Skeletal muscle satellite cell (primary cell): ENCODE measurements at regions not wholly inside any gene's neighbourhood (a gene's known extent, or its start where the extent isn't known, plus 50 kb on each side); places are given as distances from the start of the nearest gene placed in this dataset.

Experiments used
- H3K27me3 ChIP-seq: 2 replicates; pipeline ENCODE4 v1.7.0; 2013; ENCODE audit warnings: low read length; ENCODE audit not compliant: control insufficient read depth, insufficient read depth
- H3K36me3 ChIP-seq: 2 replicates; pipeline ENCODE4 v1.7.0; 2013; ENCODE audit warnings: mild to moderate bottlenecking, control low read depth, low read length; ENCODE audit not compliant: insufficient read depth
- H3K4me1 ChIP-seq: 2 replicates; pipeline ENCODE4 v1.7.0; 2013; ENCODE audit warnings: low read length; ENCODE audit not compliant: control insufficient read depth, insufficient read depth
- H3K4me2 ChIP-seq: 2 replicates; pipeline ENCODE4 v1.7.0; 2013; ENCODE audit warnings: mild to moderate bottlenecking, low read length
- H3K4me3 ChIP-seq: 2 replicates; pipeline ENCODE4 v1.7.0; 2013; ENCODE audit warnings: low read length
- H3K9ac ChIP-seq: 2 replicates; pipeline ENCODE4 v1.7.0; 2013; ENCODE audit warnings: mild to moderate bottlenecking, low read depth, low read length, moderate library complexity
- H3K9me3 ChIP-seq: replicated peaks from 2 replicates; pipeline ENCODE4 v1.7.0; 2013; ENCODE audit warnings: mild to moderate bottlenecking, control low read depth, low read length

DNA sequence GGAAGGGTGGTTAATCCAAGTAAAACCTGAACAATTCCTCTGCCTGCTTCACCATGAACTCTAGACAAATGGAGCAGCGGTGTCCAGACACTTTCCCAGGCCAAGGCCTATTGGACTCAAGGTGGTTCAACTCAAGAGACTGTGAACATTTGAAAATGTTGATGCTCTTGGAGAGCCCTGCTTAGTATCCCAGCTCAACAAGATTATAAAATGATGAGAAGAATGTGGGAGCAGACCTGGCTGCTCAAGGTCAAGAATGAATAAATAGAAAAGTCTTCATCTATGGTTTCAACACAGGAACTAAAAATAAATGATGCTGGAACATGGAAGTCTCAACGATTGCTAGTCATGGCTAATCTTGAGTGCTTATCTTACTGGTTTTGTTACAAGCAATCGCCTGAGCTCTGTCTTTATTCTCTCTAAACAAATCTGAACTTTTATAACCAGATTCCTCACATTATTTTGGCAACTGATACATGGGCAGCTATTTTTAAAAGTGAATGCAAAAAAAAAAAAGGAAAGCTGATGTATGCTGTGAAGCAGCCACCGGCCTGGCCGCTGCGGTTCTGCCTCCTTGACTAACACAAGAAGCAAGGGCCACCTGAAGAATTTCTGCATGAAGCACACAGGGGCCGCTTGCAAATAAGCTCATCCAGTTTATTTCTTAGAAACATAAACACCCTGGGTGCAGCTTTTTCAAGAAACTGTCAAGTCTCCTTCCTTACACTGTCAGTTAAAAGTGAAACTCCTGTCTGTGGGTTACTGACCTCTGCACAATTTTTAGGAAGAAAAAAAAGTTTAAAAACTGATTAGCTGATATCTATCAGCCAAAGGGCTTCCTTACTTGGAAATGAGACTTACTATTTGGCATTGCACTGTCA, 120.1 kb upstream of the ARHGEF3 start:
- H3K9ac ChIP-seq: no peak overlapping the region
- H3K36me3 ChIP-seq: no peaks in the 10 kb centered on the region
- no peaks in the 10 kb centered on the region for H3K27me3 ChIP-seq
- H3K4me1 ChIP-seq: peaks cover 9% of the 10 kb centered on the region
- no peak overlapping the region for H3K4me3 ChIP-seq
- H3K4me2 ChIP-seq: peak overlapping the region; percentile 52
- no peaks in the 10 kb centered on the region for H3K9me3 ChIP-seq

DNA sequence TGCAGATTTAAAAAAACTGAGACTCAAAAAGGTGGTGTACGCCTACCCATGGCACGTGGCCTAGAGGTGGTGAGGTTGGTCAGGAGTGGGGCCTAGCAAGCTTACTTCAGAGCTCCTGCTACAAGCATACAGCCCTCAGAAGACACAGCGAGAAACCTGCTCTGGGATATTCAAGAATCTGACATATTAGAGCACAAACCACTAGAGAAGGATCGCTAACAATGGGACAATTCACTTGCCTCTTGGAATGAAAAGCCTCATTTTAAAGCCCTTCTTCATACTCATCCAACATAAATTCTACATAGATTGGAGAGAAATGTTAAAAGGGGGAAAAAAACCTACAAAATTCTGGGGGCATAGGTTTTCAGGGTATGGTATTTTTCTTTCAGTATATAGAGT, 118.0 kb upstream of the ARHGEF3 start:
- H3K4me1 ChIP-seq: peaks cover 6% of the 10 kb centered on the region
- H3K9ac ChIP-seq: no peak overlapping the region
- no peaks in the 10 kb centered on the region for H3K9me3 ChIP-seq
- no peaks in the 10 kb centered on the region for H3K27me3 ChIP-seq
- no peaks in the 10 kb centered on the region for H3K36me3 ChIP-seq
- no peak overlapping the region for H3K4me3 ChIP-seq
- H3K4me2 ChIP-seq: no peak overlapping the region

DNA sequence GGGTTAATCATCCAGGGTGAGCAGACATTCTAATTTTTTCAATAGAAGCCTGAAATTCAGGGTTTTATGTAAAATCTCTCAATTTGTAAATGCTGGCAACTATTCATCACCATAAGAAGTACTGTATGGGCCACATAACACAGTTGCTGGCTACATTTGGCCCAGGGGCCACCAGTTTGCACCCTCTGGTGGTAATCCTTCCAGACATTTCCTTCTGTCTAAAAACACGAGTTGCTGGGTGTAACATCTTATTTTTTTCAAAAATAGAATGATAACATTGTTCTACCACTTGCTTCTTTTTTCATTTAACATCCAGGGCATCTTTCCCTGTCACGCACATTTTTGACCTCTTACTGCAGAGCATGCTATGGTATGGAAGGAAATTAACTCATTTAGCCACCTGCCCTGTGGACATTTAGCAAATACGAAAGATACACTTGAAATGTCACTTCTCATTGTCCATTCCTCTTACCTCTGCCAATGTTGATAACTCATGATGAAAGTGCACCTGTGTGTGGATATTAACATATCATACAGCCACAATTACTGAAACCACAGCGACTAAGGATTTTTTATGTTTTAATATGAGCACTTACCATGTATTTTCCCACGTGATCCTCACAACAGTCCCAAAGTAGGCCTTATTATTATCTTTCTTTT, 117.5 kb upstream of the ARHGEF3 start:
- Histone ChIP-seq H3K4me3 (no peak overlapping the region), H3K4me2 (no peak overlapping the region), H3K9me3 (no peaks in the 10 kb centered on the region), H3K9ac (no peak overlapping the region), H3K36me3 (no peaks in the 10 kb centered on the region), H3K27me3 (no peaks in the 10 kb centered on the region), H3K4me1 (peaks cover 6% of the 10 kb centered on the region)

DNA sequence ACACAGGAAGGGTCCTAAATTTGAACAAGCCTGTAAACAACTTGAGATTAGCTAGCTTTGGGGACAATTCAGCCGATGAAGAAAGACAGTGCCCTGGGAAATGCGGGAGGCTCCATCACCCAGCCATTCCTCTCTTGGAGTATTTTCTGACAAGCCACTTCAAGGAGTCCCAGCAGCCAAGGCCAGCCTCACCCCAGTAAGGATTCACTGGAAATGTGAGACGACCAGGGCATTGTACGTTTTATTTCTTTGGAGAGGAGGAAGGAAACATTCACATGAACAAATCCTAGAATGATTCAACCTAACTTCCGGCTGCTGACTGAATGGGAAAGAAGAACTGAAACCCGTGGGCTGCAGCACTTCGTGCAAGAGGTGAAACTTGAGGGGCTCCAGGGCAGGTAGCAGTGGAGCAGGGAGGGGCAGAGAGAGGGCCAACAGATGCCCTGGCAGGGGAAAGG, 116.4 kb upstream of the ARHGEF3 start:
- Histone ChIP-seq H3K9me3 (no peaks in the 10 kb centered on the region), H3K4me2 (peak overlapping the region; percentile 38), H3K9ac (no peak overlapping the region), H3K4me3 (no peak overlapping the region), H3K4me1 (no peaks in the 10 kb centered on the region), H3K36me3 (no peaks in the 10 kb centered on the region), H3K27me3 (no peaks in the 10 kb centered on the region)

DNA sequence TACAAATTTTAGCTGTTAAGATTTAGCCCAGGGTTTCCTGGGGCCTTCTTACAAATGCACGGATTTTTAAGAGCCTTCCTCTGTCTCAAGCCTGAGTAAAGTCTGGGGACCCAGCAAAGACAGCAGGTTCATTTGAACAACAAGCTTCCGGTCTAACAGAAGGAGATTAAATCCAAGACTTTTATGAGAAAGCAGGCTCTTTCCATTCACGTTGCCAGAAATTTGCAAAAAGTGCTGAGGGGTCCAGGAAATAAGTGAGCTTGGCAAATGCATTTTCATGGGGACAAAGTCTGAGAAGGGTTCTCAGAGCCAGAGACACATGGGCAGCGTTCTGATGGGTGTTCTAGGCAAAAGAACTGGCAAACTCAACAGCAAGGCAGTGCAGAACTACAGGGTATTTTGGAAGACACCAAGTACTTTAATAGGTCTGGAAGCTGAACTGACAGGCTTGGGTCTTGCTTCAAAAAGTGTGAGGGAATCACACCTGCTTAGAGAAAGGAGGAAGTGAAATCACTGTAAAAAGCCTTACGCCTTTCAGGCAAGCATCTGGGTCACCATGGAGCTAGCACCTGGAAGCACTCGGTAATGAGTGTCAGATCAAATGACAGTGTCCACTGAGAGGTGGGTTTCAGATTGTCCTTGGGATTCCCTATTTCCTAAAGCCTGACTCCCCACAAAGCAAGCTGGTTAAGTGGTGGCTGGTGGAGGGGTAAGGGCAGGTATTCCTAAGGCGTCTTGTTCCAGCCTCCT, 115.8 kb upstream of the ARHGEF3 start:
- Histone ChIP-seq H3K27me3 (no peaks in the 10 kb centered on the region), H3K4me3 (no peak overlapping the region), H3K4me2 (peak overlapping the region; percentile 4), H3K4me1 (no peaks in the 10 kb centered on the region), H3K36me3 (no peaks in the 10 kb centered on the region), H3K9me3 (no peaks in the 10 kb centered on the region), H3K9ac (no peak overlapping the region)

DNA sequence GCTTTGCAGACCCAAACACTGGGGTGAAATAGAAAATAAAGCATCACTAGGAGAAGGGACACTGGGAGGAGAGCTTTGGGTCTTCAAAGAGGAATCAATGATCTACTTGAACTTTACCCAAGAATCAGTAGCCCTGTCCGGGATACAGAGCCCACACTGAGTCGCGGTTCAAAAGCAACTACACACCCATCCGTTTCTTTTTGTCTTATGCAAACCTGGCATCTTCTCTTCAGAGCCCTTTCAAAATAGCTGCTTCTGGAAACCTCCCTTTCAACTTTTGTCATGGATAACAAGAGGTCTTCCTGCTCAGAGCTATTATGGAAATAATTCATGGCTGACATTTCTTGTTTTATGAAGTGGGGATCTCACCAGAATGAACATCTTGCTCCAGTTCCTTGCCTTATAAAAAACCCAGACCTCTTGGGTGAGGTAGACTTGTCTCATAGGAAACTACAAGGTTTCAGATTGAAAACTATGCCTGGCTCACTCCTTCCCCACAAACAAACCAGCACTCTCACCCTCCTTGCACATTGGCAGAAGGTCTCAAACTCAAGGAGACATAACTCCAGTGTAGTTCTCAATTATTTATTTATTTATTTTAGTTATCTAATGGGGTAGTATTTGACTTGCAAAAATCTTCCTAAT, 115.1 kb upstream of the ARHGEF3 start:
- Histone ChIP-seq H3K36me3 (no peaks in the 10 kb centered on the region), H3K9ac (no peak overlapping the region), H3K9me3 (no peaks in the 10 kb centered on the region), H3K4me3 (no peak overlapping the region), H3K27me3 (no peaks in the 10 kb centered on the region), H3K4me2 (no peak overlapping the region), H3K4me1 (no peaks in the 10 kb centered on the region)

DNA sequence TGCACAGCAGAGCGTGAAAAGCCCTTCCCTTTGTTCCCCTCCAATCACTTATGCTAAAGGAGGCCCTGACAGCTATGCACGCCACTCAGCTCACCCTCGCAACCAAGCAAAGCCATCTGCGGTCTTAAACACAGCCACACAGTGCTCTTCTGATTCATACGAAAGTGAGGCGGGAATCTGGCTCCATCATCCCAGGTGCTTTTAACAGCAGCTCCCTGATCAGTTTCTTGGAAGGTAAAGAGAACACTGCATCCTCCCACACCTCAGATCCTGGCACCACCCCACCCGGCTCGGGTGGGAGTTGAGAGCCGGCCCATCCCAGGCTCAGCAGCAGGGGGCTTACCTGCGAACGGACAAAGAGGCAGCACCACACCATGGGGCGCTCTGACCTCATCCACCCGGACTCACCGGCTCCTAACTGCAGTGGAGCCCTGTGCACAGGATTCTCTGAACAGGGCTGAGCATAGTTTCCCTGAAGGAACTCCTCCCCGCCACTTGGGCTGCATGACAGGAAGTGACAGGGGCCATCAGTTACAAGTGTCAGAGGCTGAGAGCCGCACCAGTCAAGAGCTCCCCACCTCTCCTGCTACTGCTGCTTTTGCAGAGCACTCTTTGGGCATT, 114.3 kb upstream of the ARHGEF3 start:
- no peak overlapping the region for H3K9ac ChIP-seq
- H3K4me1 ChIP-seq: no peaks in the 10 kb centered on the region
- no peaks in the 10 kb centered on the region for H3K36me3 ChIP-seq
- no peak overlapping the region for H3K4me2 ChIP-seq
- H3K9me3 ChIP-seq: no peaks in the 10 kb centered on the region
- no peaks in the 10 kb centered on the region for H3K27me3 ChIP-seq
- H3K4me3 ChIP-seq: no peak overlapping the region

DNA sequence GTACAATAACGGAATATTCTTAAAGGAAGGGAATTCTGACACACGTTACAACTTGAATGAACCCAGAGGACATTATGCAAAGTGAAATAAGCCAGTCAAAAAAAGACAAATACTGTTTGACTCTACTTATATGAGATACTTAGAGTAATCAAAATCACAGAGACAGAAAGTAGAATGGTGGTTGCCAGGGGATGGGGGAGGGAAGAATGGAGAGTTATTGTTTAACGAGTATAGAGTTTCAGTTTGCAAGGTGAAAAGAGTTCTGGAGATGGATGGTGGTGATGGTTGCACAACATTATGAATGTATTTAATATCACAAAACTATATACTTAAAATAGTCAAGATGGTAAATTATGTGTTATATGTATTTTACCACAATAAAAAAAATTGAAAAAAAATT, 112.9 kb upstream of the ARHGEF3 start:
- no peaks in the 10 kb centered on the region for H3K27me3 ChIP-seq
- no peak overlapping the region for H3K4me2 ChIP-seq
- H3K4me1 ChIP-seq: no peaks in the 10 kb centered on the region
- no peak overlapping the region for H3K9ac ChIP-seq
- no peaks in the 10 kb centered on the region for H3K36me3 ChIP-seq
- H3K4me3 ChIP-seq: no peak overlapping the region
- H3K9me3 ChIP-seq: no peaks in the 10 kb centered on the region

DNA sequence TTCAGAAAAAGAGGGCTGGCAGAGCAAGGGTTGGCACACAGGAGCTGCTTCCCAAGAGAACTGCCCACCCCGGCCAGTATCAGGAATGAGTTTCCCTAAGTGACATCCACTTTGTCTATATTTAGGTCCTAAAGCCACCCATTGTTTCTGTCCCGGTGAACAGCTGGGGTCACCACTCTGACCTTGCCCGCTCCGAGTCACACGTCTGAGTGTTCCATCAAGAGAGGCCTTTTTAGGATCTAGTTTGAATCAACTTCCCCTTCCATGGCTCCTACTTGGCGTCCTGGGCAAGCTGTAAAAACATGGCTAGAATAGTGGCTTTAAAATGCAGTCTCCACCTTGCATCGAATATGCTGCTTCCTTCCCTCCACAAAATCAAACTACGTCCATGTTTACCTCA, 109.6 kb upstream of the ARHGEF3 start:
- Histone ChIP-seq H3K36me3 (no peaks in the 10 kb centered on the region), H3K9me3 (no peaks in the 10 kb centered on the region), H3K4me1 (no peaks in the 10 kb centered on the region), H3K4me3 (no peak overlapping the region), H3K9ac (no peak overlapping the region), H3K27me3 (no peaks in the 10 kb centered on the region), H3K4me2 (no peak overlapping the region)

DNA sequence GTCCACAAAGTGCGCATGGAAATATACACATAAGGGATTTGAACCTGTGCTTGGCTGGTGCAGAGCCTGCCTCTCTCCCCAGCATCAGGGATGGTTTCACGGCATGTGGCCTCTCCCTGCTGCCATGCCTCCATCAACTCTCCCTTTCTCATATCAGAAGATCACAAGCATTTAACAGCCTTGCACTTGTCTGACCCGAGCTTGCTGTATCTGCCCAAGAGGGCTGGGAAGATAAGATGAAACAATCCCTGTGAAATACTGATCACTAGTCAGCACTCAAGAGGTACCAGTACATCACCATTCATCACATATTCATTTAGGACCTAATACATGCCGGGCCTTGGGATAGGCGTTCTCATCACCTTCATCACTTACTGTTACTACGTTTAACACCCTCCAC, 107.6 kb upstream of the ARHGEF3 start:
- H3K4me1 ChIP-seq: no peaks in the 10 kb centered on the region
- H3K4me3 ChIP-seq: no peak overlapping the region
- no peaks in the 10 kb centered on the region for H3K27me3 ChIP-seq
- no peaks in the 10 kb centered on the region for H3K9me3 ChIP-seq
- no peak overlapping the region for H3K9ac ChIP-seq
- H3K4me2 ChIP-seq: no peak overlapping the region
- H3K36me3 ChIP-seq: no peaks in the 10 kb centered on the region

DNA sequence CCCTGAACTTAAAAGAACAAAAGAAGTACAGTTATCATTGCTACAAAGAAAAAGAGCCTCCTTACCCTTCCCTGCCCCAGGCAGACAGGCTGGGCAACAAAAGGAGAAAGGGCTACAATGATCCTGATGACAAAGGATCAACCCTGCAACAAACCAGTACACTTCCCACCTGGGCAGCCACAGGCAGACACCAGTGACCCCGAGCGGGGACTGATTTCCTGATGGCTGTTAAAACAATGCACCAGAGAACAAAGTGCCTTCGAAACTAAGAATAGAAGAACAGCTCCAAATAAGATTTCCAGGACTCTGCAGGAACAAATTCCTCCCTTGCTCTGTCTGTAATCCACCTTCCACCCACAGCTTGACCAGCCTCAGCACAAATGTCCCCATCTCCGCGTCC, 106.3 kb upstream of the ARHGEF3 start:
- H3K4me1 ChIP-seq: no peaks in the 10 kb centered on the region
- no peaks in the 10 kb centered on the region for H3K9me3 ChIP-seq
- no peaks in the 10 kb centered on the region for H3K36me3 ChIP-seq
- no peak overlapping the region for H3K4me2 ChIP-seq
- H3K9ac ChIP-seq: no peak overlapping the region
- H3K27me3 ChIP-seq: no peaks in the 10 kb centered on the region
- H3K4me3 ChIP-seq: no peak overlapping the region
